ENCODE measurements at regions not wholly inside any gene's neighbourhood (a gene's known extent, or its start where the extent isn't known, plus 50 kb on each side); places are given as distances from the start of the nearest gene placed in this dataset.

GRCh38 chr10:128422999-128423398 lies 296.8 kb upstream of the MKI67 start:
- no peak for DNase-seq (ENCODE audit: low read depth)

- DNase-seq (ENCODE audit: low read depth) = no peak
Measured at GRCh38 chr10:128429321-128429720, 303.1 kb upstream of the MKI67 start.

GRCh38 chr10:128429835-128430513 lies 303.8 kb upstream of the MKI67 start:
- no peak for DNase-seq (ENCODE audit: low read depth)

- no peak for DNase-seq (ENCODE audit: low read depth)
Measured at GRCh38 chr10:128431083-128431482, 304.9 kb upstream of the MKI67 start.

- no peak for DNase-seq (ENCODE audit: low read depth)
Measured at GRCh38 chr10:128431506-128431905, 305.3 kb upstream of the MKI67 start.

GRCh38 chr10:128432011-128432410 lies 305.8 kb upstream of the MKI67 start:
- DNase-seq (ENCODE audit: low read depth) = no peak

- no peak for DNase-seq (ENCODE audit: low read depth)
Measured at GRCh38 chr10:128432423-128432822, 306.2 kb upstream of the MKI67 start.

- DNase-seq (ENCODE audit: low read depth) = no peak
Measured at GRCh38 chr10:128435811-128436210, 309.6 kb upstream of the MKI67 start.

GRCh38 chr10:128437786-128438345 lies 311.6 kb upstream of the MKI67 start:
- DNase-seq (ENCODE audit: low read depth) = no peak

- DNase-seq (ENCODE audit: low read depth) = no peak
Measured at GRCh38 chr10:128438417-128439063, 312.3 kb upstream of the MKI67 start.

GRCh38 chr10:128440513-128441160 lies 314.4 kb upstream of the MKI67 start:
- no peak for DNase-seq (ENCODE audit: low read depth)

- DNase-seq (ENCODE audit: low read depth) = no peak
Measured at GRCh38 chr10:128443925-128444518, 317.8 kb upstream of the MKI67 start.

- no peak for DNase-seq (ENCODE audit: low read depth)
Measured at GRCh38 chr10:128448796-128449195, 322.6 kb upstream of the MKI67 start.

GRCh38 chr10:128451879-128452278 lies 325.7 kb upstream of the MKI67 start:
- no peak for DNase-seq (ENCODE audit: low read depth)

- no peak for DNase-seq (ENCODE audit: low read depth)
Measured at GRCh38 chr10:128456271-128456670, 330.0 kb upstream of the MKI67 start.

- no peak for DNase-seq (ENCODE audit: low read depth)
Measured at GRCh38 chr10:128457136-128457535, 330.9 kb upstream of the MKI67 start.

- no peak for DNase-seq (ENCODE audit: low read depth)
Measured at GRCh38 chr10:128461991-128462390, 335.8 kb upstream of the MKI67 start.

GRCh38 chr10:128462844-128463243 lies 336.6 kb upstream of the MKI67 start:
- no peak for DNase-seq (ENCODE audit: low read depth)

GRCh38 chr10:128463991-128464760 lies 338.0 kb upstream of the MKI67 start:
- DNase-seq (ENCODE audit: low read depth) = no peak

GRCh38 chr10:128465697-128466096 lies 339.5 kb upstream of the MKI67 start:
- no peak for DNase-seq (ENCODE audit: low read depth)

- no peak for DNase-seq (ENCODE audit: low read depth)
Measured at GRCh38 chr10:128466831-128467371, 340.7 kb upstream of the MKI67 start.

GRCh38 chr10:128468462-128468861 lies 342.2 kb upstream of the MKI67 start:
- no peak for DNase-seq (ENCODE audit: low read depth)

Data from HS-5 (cell line).